NB4 (cell line): ENCODE measurements at regions not wholly inside any gene's neighbourhood (a gene's known extent, or its start where the extent isn't known, plus 50 kb on each side); places are given as distances from the start of the nearest gene placed in this dataset.

ENCODE experiments used
- DNase-seq: peaks from one replicate; pipeline ENCODE4 v3.0.0; 2010; ENCODE audit warnings: low read depth
- H3K4me3 ChIP-seq: one replicate; pipeline ENCODE4 v1.5.1; 2011; ENCODE audit warnings: mild to moderate bottlenecking, low read depth, low read length, moderate library complexity
- CTCF ChIP-seq: IDR thresholded peaks from one replicate; pipeline ENCODE4 v1.5.1; 2012; ENCODE audit warnings: low read depth, low read length
- MAX ChIP-seq: IDR thresholded peaks from 2 replicates; pipeline ENCODE4 v1.6.1; 2011; ENCODE audit warnings: low read depth, low read length
- MYC ChIP-seq: IDR thresholded peaks from 2 replicates; pipeline ENCODE4 v1.6.1; 2011; ENCODE audit warnings: low read depth, low read length
- POLR2A ChIP-seq: IDR thresholded peaks from 2 replicates; pipeline ENCODE4 v1.6.1; 2011; ENCODE audit warnings: mild to moderate bottlenecking; ENCODE audit not compliant: insufficient read length; ENCODE audit errors: extremely low read depth

GRCh38 chr4:149084144-149084543 is 641.9 kb upstream of the NR3C2 start:
- DNase-seq, result no peak
- TF ChIP-seq POLR2A (no peak), MAX (no peak), MYC (no peak), CTCF (no peak)
- no peak overlapping the region for H3K4me3 ChIP-seq

DNA sequence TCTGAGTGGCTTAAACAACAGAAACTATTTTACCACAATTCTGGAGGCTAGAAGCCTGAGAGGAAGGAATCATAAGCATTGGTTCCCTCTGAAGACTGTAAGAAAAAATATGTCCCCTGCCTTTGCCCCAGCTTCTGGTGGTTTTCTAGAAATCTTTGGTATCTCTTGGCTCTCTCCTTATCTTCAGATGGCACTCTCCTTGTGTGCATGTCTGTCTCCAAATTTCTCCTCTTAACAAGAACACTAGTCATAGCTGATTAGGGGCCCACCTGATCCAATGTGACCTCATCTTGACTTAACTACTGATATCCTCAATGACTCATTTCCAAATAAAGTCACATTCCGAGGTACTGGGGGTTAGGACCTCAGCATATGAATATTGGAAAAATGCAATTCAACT is 635.0 kb upstream of the NR3C2 start:
- no peak for DNase-seq
- H3K4me3 ChIP-seq, result no peak overlapping the region
- TF ChIP-seq MYC (no peak), MAX (no peak), CTCF (no peak), POLR2A (no peak)

DNA sequence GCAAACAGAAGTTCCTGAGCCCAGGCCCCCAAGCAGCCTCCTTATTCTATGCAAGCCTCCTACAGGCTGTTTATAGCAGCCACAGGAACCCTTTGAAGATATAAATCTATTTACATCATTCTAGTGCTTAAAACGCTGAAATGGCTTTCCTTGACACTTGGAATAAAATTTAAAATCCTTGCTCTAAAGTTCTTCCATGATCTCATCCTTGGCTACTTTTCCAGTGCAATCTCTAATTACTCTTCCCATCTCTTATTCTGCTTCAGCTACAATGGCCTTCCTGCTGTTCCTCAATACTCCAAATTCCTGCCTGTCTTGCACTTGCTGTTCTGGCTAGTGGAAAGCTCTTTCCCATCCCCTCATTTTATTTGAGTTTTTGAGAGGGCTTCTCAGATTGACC is 634.2 kb upstream of the NR3C2 start:
- DNase-seq, result no peak
- H3K4me3 ChIP-seq, result no peak overlapping the region
- TF ChIP-seq MYC (no peak), MAX (no peak), POLR2A (no peak), CTCF (no peak)

- DNase-seq, result no peak
- TF ChIP-seq MAX (no peak), POLR2A (no peak), CTCF (no peak), MYC (no peak)
Measured at GRCh38 chr4:149072384-149072783, 630.2 kb upstream of the NR3C2 start.

GRCh38 chr4:149065753-149066152 is 623.5 kb upstream of the NR3C2 start:
- H3K4me3 ChIP-seq, result no peak overlapping the region
- no peak for DNase-seq
- TF ChIP-seq MAX, result no peak
- no peak for TF ChIP-seq MYC
- no peak for TF ChIP-seq CTCF
- no peak for TF ChIP-seq POLR2A

More at GRCh38 chr4:149072384-149072783, 630.2 kb upstream of the NR3C2 start:
- H3K4me3 ChIP-seq, result no peak overlapping the region

- no peak for TF ChIP-seq MAX
- no peak for TF ChIP-seq POLR2A
- TF ChIP-seq CTCF, result no peak
- no peak for TF ChIP-seq MYC
- H3K4me3 ChIP-seq, result no peak overlapping the region
- no peak for DNase-seq
Measured at GRCh38 chr4:149062997-149063396, 620.8 kb upstream of the NR3C2 start.
